Suppressor macrophage (primary cell): ENCODE measurements at regions not wholly inside any gene's neighbourhood (a gene's known extent, or its start where the extent isn't known, plus 50 kb on each side); places are given as distances from the start of the nearest gene placed in this dataset.
A peak's percentile ranks its signal among the peaks of the same experiment; 100 is the strongest.
"Not testable (repeated sequence)": the region's sequence is repeated elsewhere in the genome, so short reads cannot be mapped to it uniquely, and the experiment has no call there.

ENCODE experiments used
- DNase-seq, 4 experiments: peaks; one replicate each; pipeline ENCODE4 v3.0.0-alpha.2; 2020 to 2022

DNA sequence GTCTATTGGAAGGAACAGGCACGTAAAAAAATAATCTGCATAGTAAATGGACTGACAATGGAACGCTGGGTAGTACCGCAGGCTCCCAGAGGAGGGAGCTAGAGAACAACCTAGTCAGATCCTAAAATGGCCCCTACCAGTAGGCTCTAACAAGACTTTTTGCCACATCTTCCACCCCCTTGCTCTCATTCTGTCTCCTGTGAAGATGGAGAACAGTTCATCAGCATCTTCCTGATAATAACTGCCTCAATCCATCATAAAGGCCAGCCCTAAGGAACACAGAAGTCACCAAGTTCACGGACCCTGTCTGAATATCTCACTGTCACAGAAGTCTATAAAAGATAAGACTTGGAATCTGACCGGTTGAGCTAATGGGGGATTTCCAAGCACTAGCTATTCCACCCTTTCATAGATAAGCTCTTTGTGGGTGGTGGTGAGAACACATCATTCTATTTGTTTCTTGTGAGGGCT is 133.4 kb downstream of the SLC1A3 start:
- DNase-seq, result peak; percentile 82 to 91 (median 89)

DNA sequence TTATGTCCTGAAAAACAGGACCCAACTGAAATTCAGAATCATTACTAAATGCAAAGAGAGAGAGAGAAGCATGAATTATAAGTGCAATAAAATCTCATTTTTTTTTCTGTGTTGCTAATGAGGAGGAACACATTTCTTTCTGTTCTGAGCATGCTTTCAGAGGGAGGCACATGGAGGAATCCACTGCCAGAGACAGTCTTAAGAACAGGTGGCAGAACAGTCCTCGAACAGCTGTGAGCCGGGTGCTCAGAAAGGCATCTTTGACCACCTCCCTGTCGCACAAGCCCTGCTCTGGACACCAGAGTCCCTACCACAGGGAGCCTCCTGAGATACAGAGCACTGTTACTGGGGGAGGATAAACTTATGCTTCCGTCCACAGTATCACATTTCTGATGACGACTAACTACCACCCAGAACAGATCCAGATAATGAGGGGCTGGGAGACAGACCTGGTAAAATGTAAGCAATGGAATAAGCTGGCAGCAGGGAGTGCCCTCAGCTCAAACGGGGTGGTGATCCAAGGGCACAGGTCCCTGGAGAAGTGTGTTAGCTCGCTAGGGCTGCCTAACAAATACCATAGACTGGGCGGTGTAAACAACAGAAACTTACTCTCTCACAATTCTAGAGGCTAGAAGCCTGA is 134.0 kb downstream of the SLC1A3 start:
- DNase-seq, result no peak

GRCh38 chr5:36741128-36741527 is 134.7 kb downstream of the SLC1A3 start:
- no peak for DNase-seq

DNA sequence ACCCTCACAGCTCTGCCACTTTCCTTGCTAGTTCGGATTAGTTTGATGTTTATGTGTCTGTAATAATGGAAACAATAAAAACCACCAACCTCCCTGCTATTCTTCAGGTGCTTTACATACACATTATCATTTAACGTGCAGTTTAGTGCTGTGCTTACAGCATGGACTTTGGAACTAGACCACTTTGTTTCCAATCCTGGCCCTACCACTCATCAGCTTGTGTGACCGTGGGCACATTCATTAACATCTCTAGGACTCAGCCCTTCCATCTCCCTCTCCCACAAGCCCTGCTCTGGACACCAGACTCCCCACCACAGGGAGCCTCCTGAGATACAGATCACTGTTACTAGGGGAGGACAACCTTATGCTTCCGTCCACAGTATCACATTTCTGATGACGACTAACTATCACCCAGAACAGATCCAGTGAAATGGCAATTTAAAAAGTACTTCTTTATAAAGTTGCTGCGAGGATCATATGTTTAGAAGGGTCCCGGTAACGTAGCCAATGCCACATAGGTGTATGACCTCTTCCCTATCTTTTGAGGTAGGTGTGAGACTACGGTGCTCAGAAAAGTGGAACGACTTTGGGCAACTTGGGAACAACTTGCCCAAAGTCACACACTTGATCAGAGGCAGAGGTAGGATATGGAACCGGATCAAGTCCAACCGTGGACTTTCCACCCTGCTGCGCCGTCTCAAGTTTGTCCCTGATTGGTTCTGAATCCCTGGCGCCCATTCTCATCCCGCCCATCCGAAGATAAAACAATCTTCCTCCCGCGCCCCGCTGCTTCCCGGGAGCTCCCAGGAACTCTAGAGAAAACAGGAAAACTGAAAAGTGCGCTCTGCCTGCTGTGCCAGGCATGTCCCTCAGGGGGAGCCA is 132.4 kb upstream of the NIPBL start:
- DNase-seq, result no peak

DNA sequence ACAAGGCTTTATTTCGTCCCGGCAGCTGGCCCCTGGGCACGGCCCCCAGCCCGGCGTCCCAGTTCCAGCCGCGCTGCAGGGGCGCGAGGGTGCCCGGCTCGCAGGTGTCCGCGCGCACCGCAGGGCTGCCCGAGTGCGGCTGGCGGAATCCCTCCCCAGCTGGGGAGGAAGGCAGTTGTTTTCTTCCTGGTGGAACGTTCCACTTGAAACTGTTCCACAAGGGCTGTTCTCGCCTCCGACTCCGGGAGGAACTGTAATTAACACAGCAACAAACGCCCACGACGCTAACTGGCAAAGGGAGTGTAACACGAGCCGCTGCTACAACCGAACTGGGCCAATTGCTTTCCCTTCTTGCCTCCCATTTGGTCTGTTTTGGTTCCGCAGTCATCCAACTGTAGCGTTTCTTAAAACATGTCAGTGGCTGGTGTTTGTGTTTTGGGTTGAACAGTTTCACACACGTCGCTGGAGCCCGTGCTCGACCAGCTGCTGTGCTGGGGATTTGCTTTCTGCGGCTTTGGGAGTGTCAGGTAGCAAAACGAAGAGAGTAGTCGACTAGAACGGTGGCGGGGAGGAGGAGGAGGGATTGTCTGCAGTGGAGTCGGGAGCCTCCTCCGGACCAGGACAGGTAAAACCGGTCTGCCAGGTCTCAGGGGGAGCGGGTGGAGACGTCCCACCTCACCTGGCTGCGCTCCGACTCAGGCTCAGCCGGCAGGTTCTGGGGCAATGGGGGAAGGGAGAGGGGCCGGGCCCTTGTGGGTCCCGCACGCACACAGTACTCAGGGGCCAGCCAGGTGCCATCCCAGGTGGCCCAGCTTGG is 131.6 kb upstream of the NIPBL start:
- DNase-seq, result peak; percentile 73 to 84 (median 80)

DNA sequence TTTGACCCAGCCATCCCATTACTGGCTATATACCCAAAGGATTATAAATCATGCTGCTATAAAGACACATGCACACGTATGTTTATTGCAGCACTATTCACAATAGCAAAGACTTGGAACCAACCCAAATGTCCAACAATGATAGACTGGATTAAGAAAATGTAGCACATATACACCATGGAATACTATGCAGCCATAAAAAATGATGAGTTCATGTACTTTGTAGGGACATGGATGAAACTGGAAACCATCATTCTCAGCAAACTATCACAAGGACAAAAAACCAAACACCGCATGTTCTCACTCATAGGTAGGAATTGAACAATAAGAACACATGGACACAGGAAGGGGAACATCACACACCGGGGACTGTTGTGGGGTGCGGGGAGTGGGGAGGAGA is 128.8 kb upstream of the NIPBL start:
- not testable (repeated sequence) for DNase-seq

- DNase-seq, result peak in 2 of 4 experiments; percentile 13 to 18
Measured at GRCh38 chr5:36751886-36752285, 124.7 kb upstream of the NIPBL start.

DNA sequence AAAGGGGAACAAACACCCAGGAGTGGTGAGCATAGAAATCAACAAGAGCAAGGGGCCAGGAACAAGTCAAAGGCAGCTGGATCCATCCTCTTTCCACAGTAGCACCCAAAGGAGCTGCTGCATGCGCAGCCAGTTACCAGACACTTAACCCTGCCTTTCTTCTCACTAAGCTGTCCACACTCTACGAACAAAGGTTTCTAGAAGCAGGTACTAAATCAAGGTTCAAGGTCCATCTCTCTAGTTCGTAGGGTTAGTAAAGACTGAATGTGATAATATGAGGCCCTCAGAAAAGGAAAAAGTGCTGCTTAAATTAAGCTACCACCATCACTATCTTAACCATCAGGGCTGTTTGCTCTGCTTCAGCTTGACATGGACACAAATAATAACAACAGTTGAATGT is 121.2 kb upstream of the NIPBL start:
- no peak for DNase-seq

- no peak for DNase-seq
Measured at GRCh38 chr5:36755920-36756488, 120.6 kb upstream of the NIPBL start.

DNA sequence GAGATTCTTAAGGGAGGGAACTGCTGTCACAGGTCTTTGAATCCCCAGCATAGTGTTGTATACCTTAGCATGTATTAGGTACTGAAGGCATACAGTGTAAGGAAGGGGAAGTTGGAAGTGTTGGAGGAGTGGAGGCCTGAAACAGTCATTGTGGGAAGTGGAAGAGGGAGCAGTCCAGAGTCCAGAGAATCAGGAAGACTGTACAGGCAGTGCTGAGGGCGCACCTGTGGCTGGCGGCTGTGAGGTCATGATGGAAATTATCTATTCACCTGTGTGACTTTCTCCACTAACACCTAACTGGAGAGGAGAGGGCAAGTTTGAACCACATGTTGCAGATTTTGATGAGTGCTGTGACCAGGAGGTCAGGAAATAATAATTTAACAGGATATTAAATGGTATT is 119.7 kb upstream of the NIPBL start:
- no peak for DNase-seq

- DNase-seq, result no peak
Measured at GRCh38 chr5:36759117-36759516, 117.5 kb upstream of the NIPBL start.

DNA sequence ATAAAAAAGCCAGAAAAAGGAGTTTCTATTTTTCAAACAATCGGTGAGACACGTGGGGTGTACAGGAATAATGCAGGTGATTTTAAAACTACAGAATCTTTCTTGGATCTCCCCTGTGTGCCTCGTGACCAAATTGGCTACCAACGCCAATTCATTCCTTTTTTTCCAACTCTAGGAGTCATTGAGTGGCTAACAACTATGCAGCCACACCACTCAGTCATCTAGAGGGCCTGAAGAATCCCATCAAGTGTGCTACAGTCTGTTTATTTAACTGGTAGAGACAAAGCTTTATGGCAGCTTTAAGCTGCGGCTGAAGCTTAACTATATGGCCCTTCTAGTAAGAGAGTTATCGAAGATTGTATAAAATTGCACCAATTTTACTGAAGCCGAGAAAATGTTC is 113.1 kb upstream of the NIPBL start:
- DNase-seq, result no peak

GRCh38 chr5:36765876-36766275 is 110.7 kb upstream of the NIPBL start:
- no peak for DNase-seq

GRCh38 chr5:36766981-36767380 is 109.6 kb upstream of the NIPBL start:
- no peak for DNase-seq

DNA sequence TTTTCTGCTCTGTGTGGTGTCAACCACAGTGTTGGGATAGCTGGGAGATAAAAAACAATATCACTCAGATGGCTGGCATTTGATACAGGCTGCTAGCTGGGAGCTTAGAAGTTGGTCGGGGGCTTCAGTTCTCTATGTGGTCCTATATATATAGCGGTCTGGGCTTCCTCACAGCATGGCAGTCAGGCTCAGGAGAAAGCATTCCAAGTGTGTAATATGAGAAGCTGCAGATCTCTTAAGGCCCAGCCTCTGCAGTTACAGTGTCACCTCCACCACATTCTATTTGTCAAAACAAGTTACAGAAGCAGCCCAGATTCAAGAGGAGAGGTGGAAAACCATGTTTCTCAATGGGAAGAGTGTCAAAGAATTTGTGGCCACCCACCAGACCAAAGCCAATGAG is 108.1 kb upstream of the NIPBL start:
- DNase-seq, result no peak

- DNase-seq, result no peak
Measured at GRCh38 chr5:36769129-36769770, 107.3 kb upstream of the NIPBL start.

- DNase-seq, result no peak
Measured at GRCh38 chr5:36770125-36770524, 106.4 kb upstream of the NIPBL start.

DNA sequence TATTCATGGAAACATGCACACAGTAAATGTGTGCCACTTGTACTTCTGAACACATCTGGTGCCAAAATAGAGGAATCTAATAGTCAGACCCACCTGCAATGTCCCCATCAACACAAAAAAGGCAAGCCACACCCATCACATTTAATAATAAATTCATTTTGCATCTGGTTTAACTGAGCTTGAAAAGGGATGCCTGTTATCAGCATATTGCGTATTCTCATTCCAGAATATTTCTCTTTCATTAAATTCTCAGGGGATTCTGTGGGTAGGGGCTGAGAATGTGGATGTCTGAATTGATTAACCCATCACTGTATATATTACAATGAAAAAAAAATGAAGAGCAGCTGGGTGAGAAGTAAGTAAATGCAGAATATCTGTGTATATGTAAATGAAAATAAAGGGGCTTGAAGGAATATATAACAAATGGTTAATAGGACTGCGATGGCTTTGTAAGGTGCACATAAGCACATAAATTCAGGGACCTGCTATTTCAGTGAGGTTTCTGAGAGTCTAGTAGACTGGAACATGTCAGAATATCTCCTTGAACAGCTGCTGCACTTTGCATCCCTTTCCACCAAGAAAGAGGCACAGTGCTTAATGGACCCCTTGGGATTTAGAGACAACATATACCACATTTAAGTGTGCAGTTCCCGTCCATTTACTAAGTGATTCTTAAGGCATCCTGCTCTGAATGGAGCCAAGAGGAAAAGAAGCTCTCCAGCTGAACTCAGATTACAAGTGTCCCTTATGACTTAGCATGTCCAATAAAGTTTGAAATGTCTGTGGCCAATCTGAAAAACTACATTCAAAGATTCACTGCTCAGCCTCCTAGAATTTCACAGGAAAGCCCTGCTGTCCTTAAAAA is 104.1 kb upstream of the NIPBL start:
- no peak for DNase-seq

- peak; percentile 42 to 66 (median 60) for DNase-seq
Measured at GRCh38 chr5:36777105-36777757, 99.3 kb upstream of the NIPBL start.

DNA sequence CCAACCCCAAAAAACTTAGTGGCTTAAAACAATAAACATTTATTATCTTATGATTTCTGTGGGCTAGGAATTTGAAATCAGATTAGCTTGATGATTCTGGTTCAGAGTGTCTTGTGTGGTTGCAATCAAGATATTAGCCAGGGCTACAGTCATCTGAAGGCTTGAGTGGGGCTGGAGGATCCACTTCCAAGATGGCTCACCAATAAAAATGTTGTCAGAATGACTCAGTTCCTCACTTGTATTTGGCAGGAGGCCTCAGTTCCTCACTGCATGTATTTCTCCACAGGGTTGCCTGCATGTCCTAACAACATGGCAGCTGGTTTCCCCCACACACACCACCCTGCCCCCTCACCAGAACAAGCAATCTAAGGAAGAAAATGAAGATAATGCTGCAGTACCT is 98.2 kb upstream of the NIPBL start:
- DNase-seq, result peak in 2 of 4 experiments; percentile 27 to 34

DNA sequence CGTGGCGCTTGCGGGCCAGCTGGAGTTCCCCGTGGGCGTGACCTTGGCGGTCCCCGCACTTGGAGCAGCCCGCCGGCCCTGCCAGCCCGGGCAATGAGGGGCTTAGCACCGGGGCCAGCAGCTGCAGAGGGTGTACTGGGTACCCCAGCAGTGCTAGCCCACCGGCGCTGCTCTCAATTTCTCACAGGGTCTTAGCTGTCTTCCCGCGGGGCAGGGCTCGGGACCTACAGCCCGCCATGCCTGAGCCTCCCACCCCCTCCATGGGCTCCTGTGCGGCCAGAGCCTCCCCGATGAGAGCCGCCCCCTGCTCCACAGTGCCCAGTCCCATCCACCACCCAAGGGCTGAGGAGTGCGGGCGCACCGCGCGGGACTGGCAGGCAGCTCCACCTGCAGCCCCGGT is 94.0 kb upstream of the NIPBL start:
- not testable (repeated sequence) for DNase-seq
